GM21529 (cell line): ENCODE measurements at regions not wholly inside any gene's neighbourhood (a gene's known extent, or its start where the extent isn't known, plus 50 kb on each side); places are given as distances from the start of the nearest gene placed in this dataset.
"Not testable (repeated sequence)": the region's sequence is repeated elsewhere in the genome, so short reads cannot be mapped to it uniquely, and the experiment has no call there.

ENCODE experiments used
- ATAC-seq: cut with Tn5 transposase; IDR thresholded peaks from one replicate; pipeline ENCODE4 v1.9.1; 2021; ENCODE audit not compliant: unreplicated experiment

DNA sequence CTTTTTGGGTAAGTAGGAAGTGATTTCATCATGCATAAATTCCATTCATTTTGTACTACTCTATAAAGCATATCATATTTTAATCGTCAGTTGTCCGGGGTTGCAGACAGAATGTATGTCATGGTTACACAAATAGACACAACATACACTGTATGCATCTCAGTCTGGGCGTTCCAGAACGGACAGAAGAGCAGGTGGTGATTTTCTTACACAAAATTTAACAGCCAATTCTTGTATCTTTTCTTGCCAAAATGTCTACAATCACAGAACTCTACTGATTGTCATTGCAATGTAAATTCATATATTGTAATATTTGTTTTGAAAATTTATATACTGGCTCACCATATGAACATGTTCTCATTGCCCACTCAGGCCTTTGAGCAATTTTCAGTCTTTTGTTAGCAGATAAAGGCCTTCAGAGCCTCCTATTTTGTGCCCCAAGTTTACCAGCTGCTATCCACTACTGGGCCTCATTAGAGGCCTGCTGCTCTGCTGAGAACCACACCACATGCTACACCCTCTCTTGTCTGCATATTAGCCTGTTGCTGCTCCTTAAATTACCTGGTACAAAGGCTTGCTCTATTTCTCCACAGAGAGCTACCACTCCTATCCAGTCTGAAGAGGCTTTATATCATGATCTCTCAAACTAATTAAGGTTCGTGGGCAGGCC lies 61.5 kb downstream of the PRDM13 start:
- ATAC-seq = no peak

DNA sequence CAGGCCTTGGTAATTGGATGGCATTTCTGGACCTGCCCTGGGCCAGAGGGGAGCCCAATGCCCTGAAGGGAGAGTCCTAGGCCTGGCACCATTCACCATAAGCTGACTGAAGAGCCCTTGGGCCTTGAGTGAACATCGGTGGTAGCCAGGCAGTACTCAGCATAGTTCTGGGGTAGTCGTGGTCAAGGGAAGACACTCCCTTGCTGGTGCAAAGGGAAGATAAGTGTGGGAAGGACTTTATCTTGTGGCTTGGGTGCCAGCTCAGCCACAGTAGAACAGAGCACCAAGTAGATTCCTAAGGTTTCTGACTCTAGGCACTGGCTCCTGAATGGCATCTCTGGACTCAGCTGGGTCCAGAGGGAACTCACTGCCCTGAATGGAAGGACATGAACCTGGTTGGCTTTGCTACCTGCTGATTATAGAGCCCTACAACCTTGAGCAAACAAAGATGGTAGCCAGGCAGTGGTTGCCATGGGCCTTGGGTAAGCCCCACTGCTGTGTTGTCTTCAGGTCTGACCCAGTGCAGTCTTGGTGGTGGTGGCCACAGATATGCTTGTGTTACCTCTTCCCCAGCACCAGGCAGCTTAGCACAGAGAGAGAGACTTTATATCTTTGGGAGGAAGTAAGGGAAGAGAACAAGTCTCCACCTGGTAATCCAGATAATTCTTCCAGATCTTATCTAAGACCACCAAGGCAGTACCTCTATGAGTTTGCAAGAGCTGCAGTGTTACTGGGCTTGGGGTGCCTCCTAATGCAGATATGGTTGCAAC lies 83.5 kb downstream of the PRDM13 start:
- ATAC-seq = no peak

DNA sequence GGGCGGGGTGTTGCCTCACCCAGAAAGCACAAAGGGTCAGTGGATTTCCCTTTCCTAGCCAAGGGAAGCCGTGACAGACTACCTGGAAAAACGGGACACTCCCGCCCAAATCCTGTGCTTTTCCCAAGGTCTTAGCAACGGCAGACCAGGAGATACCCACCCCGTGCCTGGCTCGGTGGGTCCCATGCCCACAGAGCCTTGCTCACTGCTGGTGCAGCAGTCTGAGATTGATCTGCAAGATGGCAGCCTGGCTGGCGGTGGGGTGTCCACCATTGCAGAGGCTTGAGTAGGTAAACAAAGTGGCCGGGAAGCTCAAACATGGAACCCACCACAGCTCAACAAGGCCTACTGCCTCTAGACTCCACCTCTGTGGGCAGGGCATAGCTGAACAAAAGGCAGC lies 95.7 kb downstream of the PRDM13 start:
- ATAC-seq = not testable (repeated sequence)

DNA sequence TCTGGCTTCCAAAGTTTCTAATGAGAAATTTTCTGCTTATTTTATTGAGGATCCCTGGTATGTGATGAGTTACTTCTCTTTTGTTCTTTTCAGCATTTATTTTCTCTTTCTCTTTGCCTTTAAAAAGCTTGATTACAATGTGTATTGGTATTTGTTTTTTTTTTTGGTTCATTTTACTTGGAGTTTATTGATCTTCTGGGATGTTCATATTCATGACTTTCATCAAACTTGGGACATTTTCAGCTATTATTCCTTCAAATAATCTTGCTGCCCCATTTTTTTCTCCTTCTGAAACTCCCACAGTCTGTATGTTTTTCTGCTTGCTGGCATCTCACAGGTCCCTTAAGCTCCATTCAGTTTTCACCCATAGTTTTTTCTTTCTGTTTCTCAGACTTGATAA lies 102.4 kb downstream of the PRDM13 start:
- no peak for ATAC-seq

DNA sequence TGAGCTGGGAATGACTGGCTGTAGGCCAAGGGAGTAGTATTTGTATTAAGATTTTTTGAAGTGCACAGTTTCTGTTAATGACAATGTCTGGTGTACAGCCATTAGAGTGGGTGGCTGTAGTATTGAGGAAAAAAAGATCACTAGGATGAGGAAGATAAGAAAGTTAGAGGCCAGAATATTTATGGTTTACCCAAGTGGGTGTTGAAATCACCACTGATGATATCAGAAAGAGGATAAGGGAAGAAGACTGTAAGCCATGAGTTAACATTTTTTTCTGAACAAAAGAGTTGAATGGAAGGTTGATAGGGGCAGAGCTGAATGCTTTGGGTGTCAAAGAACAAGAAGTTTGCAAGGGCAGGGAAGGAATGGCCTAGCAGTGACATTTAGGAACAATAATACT lies 104.7 kb downstream of the PRDM13 start:
- no peak for ATAC-seq

DNA sequence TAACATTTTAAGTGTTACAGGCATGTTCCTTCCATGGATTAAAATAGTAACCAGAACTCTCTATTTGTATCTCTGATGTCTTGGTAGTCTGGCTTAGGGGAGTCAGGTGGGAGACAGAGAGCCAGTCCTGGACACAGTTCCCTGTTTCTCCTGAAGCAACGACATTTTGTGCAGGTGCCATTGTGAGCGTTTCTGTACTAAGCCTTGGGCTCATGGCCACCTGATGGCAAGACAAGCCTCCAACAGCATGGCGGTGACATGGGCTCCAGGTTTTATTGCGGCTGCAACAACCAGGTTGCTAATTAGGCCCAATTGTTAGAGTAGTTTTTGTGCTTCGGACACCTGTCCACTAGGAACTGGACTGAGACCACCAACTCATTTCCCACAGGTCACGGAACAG lies 105.3 kb downstream of the PRDM13 start:
- ATAC-seq = no peak

DNA sequence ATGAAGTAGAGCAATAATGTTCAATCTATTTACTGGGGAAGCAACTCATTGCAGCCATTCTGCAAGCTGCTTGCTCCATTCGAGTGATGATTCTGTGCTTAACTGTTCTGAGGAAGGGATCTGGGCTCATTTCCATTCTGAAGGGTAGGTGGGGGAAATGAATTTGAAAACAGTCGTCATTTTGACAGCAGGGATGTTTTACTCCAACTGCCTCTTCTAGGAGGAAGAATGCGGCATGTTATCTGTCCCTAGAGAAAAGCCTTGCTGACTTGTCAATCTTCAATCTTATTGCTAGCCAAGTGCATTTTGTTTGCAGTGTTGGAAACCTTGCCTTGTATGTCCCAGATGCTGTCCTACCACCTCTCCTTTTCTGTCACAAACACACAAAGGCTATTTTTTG lies 105.9 kb downstream of the PRDM13 start:
- no peak for ATAC-seq

DNA sequence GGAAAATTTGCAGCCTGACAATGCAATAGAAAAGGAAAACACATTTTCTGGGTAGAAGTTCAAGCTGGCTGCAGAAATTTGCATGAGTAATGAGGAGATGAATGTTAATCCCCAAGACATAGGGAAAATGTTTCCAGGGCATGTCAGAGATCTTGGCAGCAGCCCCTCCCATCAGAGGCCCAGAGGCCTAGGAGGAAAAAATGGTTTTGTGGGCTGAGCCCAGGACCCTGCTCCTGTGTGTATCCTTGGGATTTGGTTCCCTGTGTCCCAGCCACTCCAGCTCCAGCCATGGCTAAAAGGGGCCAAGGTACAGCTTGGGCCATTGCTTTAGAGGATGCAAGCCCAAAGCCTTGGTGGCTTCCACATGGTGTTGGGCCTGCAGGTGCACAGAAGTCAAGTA lies 115.4 kb downstream of the PRDM13 start:
- ATAC-seq = not testable (repeated sequence)

DNA sequence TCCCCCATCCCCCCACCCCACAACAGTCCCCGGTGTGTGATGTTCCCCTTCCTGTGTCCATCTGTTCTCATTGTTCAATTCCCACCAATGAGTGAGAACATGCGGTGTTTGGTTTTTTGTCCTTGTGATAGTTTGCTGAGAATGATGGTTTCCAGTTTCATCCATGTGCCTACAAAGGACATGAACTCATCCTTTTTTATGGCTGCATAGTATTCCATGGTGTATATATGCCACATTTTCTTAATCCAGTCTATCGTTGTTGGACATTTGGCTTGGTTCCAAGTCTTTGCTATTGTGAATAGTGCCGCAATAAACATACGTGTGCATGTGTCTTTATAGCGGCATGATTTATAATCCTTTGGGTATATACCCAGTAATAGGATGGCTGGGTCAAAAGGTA lies 123.6 kb downstream of the PRDM13 start:
- ATAC-seq = not testable (repeated sequence)

DNA sequence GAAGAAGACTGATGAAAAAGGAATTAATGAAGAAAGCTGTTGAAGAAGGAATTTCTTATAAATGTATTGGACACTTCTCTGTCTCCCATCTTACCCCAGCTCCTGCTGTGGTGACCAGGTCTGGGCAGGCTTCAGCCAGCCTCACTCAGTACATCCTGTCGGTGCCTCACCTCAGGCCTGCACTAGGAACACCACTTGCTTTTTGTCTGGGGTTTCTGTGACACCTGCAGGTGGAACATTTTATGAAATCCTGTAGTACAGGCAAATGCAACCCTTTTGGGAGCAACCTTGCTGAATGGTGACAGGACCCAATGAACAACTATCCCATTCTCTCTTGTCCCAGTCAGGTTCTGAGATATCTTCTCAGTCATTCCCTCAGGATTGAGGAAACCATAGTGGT lies 129.7 kb downstream of the PRDM13 start:
- no peak for ATAC-seq

DNA sequence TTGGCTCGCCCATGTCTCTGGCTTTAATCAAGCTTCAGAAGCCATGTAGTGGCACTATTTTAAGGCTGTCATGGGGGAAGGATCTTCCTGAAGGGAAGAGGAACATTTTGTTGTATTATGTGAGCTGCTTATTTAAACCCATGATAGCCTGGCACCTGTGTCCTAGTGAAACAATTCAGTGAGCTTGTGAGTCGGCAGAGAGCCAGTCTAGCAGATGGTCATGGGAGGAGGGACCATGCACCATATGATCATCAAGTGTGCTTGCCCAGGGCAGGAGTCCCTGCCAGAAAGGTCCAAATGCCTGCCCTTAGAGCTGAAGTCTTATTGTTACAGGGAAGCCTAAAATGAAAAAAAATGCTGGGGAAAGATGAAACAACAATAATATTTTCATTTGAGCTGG lies 132.9 kb downstream of the PRDM13 start:
- ATAC-seq = no peak

DNA sequence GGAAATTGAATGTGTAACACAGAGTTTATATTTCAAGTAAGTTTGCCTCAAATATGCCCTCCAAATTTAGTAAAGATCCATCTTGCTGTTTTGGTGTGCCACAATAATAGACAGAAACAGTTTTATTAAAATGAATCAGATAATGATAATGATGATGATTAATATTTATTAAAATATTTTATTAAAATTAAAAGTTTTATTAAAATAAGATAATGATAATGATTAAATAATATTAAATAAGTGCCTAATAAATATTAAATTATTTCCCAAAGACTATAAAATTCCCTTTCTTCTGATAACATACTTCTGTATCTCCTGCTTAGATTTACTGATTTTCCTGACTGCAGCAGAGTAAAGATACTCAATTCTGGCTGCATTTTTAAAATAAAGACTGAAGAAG lies 134.5 kb downstream of the PRDM13 start:
- ATAC-seq = no peak

DNA sequence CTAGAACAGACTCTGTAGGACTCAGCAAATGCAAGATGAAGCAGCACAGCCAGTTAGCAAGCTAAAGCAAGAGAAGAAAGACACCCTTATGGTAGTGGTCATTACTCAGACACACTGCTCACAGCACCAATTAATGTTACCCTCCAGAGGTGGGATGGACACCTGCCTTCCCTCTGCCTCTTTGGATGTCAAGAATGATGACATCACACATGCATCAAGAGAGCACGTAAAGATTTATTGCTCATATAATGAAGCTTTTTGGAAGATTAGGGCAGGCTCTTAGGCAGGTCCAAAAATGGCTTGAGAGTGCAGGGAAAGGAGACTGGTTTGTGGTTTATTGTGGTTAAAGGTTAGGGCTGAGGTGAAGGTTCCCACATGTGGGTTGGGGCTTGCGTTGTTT lies 137.0 kb downstream of the PRDM13 start:
- no peak for ATAC-seq

DNA sequence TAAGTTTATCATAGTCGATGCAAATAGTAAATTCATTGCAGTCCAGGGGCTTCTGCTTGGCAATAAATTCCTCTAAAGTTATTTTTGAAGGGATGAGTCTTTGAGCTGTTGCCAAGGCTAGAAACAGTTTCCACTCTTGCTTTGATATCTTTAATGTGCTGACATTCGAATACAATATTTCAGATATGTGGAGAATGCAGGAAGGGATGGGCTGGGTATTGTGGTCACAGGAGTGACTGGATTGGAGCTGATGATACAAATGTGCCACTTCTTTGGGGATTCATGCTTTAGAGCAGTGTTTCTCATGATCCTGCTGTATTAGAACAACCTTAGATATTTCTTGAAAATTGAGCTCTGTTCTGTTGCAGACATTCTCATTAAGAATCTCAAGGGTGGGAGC lies 139.0 kb downstream of the PRDM13 start:
- no peak for ATAC-seq

DNA sequence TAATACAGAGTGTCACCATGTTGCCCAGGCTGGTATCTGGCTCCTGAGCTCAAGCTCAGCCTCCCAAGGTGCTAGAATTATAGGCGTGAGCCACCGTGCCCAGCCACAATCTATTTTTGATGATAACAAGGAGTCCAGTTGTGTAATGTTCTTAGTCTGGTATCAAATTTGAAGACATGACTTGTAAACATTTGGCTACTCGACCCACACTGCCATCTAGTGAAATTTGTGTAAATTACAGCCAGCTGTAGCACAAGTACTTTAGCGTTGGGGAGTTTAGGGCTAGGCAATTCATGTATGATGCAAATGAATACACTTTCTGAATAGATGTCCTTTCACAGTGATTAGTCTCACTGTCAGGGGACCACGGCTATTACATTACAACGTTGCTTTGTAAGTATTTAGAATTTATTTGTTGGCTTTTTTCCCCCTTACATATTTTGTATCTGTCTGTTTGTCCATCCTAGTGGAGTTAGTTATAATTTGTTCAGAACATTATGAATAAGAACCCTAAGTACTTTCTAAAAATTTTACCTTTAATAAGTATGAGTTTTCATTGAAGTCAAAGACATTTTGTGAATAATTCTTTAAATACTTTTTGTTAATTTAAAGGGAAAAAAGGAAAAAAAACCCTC lies 139.7 kb downstream of the PRDM13 start:
- peak; percentile 95 for ATAC-seq

DNA sequence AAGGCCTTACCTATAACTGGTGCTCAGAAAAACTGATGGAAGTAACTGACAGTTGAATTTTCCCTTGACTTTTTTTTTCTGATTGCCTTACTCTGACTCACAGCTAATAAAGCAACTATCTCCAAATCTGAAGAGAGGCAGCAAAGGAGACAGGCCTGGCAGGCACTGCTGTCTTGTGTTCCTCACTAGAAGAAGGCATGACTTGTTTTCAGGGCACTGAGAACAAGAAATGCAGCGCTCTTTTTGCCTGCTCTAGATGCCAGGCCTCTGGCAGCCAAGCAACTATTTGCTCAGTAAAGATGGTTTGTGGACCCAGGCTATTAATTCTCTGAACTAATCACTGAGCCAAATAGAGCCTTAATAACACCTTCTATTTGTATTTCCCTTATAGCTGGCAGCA lies 155.1 kb downstream of the PRDM13 start:
- no peak for ATAC-seq

DNA sequence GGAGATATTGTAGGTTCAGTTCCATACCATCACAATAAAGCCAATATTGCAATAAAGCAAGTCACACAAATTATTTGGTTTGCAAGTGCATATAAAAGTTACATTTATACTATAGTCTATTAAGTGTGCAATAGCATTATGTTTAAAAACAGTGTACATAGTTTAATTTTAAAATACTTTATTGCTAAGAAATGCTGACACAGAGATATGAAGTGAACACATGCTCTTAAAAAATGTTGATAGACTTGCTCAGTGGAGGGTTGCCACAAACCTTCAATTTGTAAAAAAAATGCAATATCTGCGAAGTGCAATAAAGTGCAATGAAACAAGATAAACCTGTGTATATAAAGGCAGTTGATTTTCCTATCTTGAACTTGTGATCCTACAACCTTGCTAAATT lies 161.5 kb downstream of the PRDM13 start:
- no peak for ATAC-seq

DNA sequence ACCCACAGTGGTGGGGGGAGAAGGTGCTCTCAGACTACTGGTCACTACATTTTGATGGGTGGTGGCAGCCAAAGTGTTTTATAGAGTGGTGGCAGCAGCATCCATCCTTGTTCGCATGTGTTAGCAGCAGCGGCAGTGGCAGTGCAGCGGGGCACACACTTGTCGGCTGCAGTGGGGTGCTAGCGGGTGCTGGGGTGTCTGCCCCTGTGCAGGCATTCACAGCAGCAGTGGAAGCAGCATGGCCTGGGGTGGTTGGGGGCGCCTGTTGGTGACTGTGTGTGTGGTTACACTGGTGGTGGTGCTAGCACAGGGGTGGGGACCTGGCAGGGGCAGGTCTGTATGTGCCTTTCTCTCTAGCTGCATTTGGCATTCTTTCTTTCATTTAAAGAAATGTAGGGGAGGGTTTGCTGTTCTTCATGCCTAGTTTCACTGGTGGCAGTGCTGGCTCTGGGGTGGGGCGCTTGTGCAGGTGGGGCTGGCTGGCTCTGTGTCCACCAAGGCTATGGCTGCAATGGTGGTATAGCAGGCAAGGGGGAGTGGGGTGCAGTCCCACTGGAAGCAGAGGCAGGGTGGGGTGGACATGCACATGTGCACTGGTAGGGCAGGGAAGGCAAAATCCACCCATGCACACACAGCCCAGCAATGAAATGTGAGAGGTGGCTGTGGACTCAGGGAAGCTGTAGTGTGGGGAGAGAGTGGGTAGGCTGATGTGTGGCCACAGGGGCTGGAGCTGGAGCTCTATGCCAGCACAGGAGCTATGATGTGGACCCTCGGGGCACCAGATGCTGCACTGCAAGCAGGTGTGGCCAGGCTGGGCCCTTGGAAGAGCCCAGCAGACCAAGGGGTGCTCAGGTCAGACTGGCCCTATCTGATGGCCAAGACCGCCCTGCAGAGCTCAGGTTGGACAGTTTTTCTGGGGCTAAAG lies 173.3 kb downstream of the PRDM13 start:
- ATAC-seq = no peak

DNA sequence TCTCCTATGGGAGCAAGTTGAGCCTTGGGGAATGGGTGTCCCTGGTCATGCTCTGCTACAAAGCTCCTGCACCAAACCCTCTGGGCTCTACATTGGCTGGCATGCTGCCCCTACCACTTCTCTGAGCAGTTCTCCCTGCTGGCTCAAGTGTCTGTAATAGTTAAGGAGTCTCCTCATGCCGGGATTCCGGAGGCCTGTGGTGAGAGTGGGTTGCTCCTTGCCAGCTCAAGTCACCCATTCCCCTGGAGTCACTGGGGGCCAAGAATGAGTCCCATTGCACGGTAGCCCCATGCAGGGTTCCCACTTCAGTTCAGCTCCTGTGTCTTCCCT lies 173.9 kb downstream of the PRDM13 start:
- ATAC-seq = no peak

DNA sequence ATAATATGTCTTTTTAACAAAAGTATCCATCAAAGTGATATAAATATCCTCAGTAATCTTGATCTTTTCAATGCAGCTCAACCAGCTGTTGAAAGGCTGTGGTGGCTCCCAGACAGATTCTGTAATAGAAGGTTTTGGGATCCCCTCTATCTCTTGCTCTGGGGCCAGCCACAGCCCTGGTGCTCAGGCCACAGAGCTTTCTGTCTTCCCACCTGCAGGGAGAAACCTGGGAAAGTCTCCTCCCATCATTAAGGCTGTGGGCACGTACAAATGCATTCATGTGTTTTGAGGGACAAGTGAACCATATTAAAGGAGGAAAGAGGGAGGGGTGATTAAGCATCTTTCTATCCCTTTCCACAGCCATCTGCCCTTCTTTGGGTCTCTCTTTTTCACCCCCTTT lies 183.1 kb downstream of the PRDM13 start:
- ATAC-seq = peak; percentile 60

DNA sequence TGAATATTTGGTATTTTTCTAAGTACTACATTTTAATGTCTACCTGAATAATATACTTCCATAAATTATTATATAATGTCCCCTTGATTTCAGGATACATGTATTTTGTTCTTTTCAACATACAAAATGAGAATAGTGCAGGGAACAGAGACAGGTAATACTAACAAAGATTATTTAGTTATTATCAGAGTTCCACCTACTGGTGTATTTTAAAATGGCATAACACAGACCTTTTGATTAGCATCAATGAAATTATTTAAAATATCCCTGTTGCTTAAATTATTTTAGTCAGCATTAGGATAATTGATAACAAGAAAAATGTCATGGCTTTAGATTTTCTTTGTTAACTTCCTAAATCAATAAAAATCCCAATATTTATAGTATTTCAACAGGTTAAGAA lies 184.0 kb downstream of the PRDM13 start:
- ATAC-seq = no peak
